H9 (cell line): ENCODE measurements at regions not wholly inside any gene's neighbourhood (a gene's known extent, or its start where the extent isn't known, plus 50 kb on each side); places are given as distances from the start of the nearest gene placed in this dataset.

Experiments used
- DNase-seq: peaks from one replicate; pipeline ENCODE4 v3.0.0-alpha.2; 2017
- H2AFZ ChIP-seq: one replicate; pipeline ENCODE4 v1.6.1; 2013; ENCODE audit warnings: mild to moderate bottlenecking, low read length, control low read depth, moderate library complexity
- H2AK5ac ChIP-seq: 2 replicates; pipeline ENCODE4 v1.6.1; 2013; ENCODE audit warnings: low read length, control low read depth, mixed read lengths; ENCODE audit not compliant: insufficient read length
- H2BK120ac ChIP-seq: one replicate; pipeline ENCODE4 v1.6.1; 2013; ENCODE audit warnings: low read depth, mild to moderate bottlenecking, low read length, control low read depth, inconsistent platforms; ENCODE audit not compliant: poor library complexity, severe bottlenecking
- H2BK12ac ChIP-seq: 2 replicates; pipeline ENCODE4 v1.6.1; 2013; ENCODE audit warnings: low read length, control low read depth, mixed read lengths, low read depth; ENCODE audit not compliant: insufficient read length
- H2BK15ac ChIP-seq: 2 replicates; pipeline ENCODE4 v1.6.1; 2013; ENCODE audit warnings: low read depth, low read length, control low read depth
- H2BK20ac ChIP-seq: one replicate; pipeline ENCODE4 v1.6.1; 2013; ENCODE audit warnings: low read depth, mild to moderate bottlenecking, low read length, control low read depth, inconsistent platforms; ENCODE audit not compliant: poor library complexity, severe bottlenecking
- H2BK5ac ChIP-seq: 2 replicates; pipeline ENCODE4 v1.6.1; 2013; ENCODE audit warnings: low read length, control low read depth, mixed read lengths; ENCODE audit not compliant: insufficient read length
- H3K14ac ChIP-seq: 2 replicates; pipeline ENCODE4 v1.6.1; 2013; ENCODE audit warnings: low read length, control low read depth; ENCODE audit not compliant: insufficient read depth
- H3K18ac ChIP-seq: 2 replicates; pipeline ENCODE4 v1.6.1; 2013; ENCODE audit warnings: low read depth, mild to moderate bottlenecking, mixed read lengths, low read length, control low read depth; ENCODE audit not compliant: insufficient read length
- H3K23ac ChIP-seq: 2 replicates; pipeline ENCODE4 v1.6.1; 2013; ENCODE audit warnings: low read length, control low read depth, mixed read lengths, low read depth; ENCODE audit not compliant: insufficient read length
- H3K23me2 ChIP-seq: 2 replicates; pipeline ENCODE4 v1.6.1; 2013; ENCODE audit warnings: low read depth, mild to moderate bottlenecking, mixed read lengths, low read length, control low read depth; ENCODE audit not compliant: insufficient read length, poor library complexity, severe bottlenecking
- H3K27ac ChIP-seq: 2 replicates; pipeline ENCODE4 v1.5.1; 2013; ENCODE audit warnings: low read length, control low read depth, mixed read lengths, low read depth; ENCODE audit not compliant: insufficient read length
- H3K27me3 ChIP-seq: 2 replicates; pipeline ENCODE4 v1.6.1; 2013; ENCODE audit warnings: low read length, control low read depth, inconsistent platforms; ENCODE audit not compliant: insufficient read depth
- H3K4ac ChIP-seq: 2 replicates; pipeline ENCODE4 v1.6.1; 2013; ENCODE audit warnings: low read depth, mild to moderate bottlenecking, control low read depth, inconsistent platforms, low read length, moderate library complexity
- H3K4me1 ChIP-seq: 2 replicates; pipeline ENCODE4 v1.6.1; 2013; ENCODE audit warnings: low read length, control low read depth, inconsistent platforms; ENCODE audit not compliant: insufficient read depth
- H3K4me2 ChIP-seq: 2 replicates; pipeline ENCODE4 v1.6.1; 2013; ENCODE audit warnings: low read length, control low read depth, mixed read lengths; ENCODE audit not compliant: insufficient read length, insufficient read depth
- H3K56ac ChIP-seq: 2 replicates; pipeline ENCODE4 v1.6.1; 2013; ENCODE audit warnings: low read depth, mild to moderate bottlenecking, mixed read lengths, low read length, control low read depth; ENCODE audit not compliant: insufficient read length
- H3K79me1 ChIP-seq: 2 replicates; pipeline ENCODE4 v1.6.1; 2013; ENCODE audit warnings: low read depth, mild to moderate bottlenecking, moderate library complexity, low read length, control low read depth, inconsistent platforms; ENCODE audit not compliant: insufficient read depth, poor library complexity, severe bottlenecking
- H3K79me2 ChIP-seq: 2 replicates; pipeline ENCODE4 v1.6.1; 2013; ENCODE audit warnings: low read length, control low read depth, inconsistent platforms; ENCODE audit not compliant: insufficient read depth
- H3K9ac ChIP-seq: 2 replicates; pipeline ENCODE4 v1.6.1; 2013; ENCODE audit warnings: low read length, control low read depth, mixed read lengths; ENCODE audit not compliant: insufficient read length; ENCODE audit errors: extremely low read depth
- H3K9me3 ChIP-seq: one replicate; pipeline ENCODE4 v1.6.1; 2013; ENCODE audit warnings: low read depth, low read length, inconsistent platforms; ENCODE audit not compliant: control insufficient read depth
- H3T11ph ChIP-seq: one replicate; pipeline ENCODE4 v1.6.1; 2013; ENCODE audit warnings: mild to moderate bottlenecking, low read length, control low read depth, inconsistent platforms
- H4K20me1 ChIP-seq: one replicate; pipeline ENCODE4 v1.6.1; 2013; ENCODE audit not compliant: control insufficient read depth, insufficient read length, insufficient read depth
- H4K5ac ChIP-seq: 2 replicates; pipeline ENCODE4 v1.6.1; 2013; ENCODE audit warnings: low read depth, mild to moderate bottlenecking, mixed read lengths, low read length, control low read depth; ENCODE audit not compliant: insufficient read length
- H4K8ac ChIP-seq: replicated peaks from 2 replicates; pipeline ENCODE4 v1.6.1; 2013; ENCODE audit warnings: low read length, control low read depth, mixed read lengths, low read depth; ENCODE audit not compliant: insufficient read length
- H4K91ac ChIP-seq: 2 replicates; pipeline ENCODE4 v1.6.1; 2013; ENCODE audit warnings: low read depth, mild to moderate bottlenecking, moderate library complexity, mixed read lengths, low read length, control low read depth; ENCODE audit not compliant: insufficient read length
- H3K27ac Mint-ChIP-seq, 3 experiments: 2 replicates in 2 of 3; 3 replicates in 1 of 3; pipeline ENCODE4 v1.8.0; 2020 to 2021; ENCODE audit warnings: mixed read lengths in 3 of 3, mild to moderate bottlenecking in 1 of 3, moderate library complexity in 1 of 3
- H3K27me3 Mint-ChIP-seq: 2 replicates; pipeline ENCODE4 v1.8.0; 2021; ENCODE audit warnings: low read depth, mild to moderate bottlenecking, moderate library complexity, mixed read lengths
- H3K36me3 Mint-ChIP-seq, 3 experiments: 2 replicates in 2 of 3; 3 replicates in 1 of 3; pipeline ENCODE4 v1.8.0; 2020 to 2021; ENCODE audit warnings: low read depth in 3 of 3, mixed read lengths in 3 of 3; ENCODE audit not compliant: insufficient read depth in 1 of 3
- H3K4me1 Mint-ChIP-seq, 2 experiments: 2 replicates each; pipeline ENCODE4 v1.8.0; 2020; ENCODE audit warnings: mixed read lengths in 2 of 2
- H3K4me3 Mint-ChIP-seq, 2 experiments: 2 replicates in 1 of 2; 3 replicates in 1 of 2; pipeline ENCODE4 v1.8.0; 2020 to 2021; ENCODE audit warnings: mild to moderate bottlenecking in 2 of 2, mixed read lengths in 2 of 2, moderate library complexity in 1 of 2
- H3K9me3 Mint-ChIP-seq, 2 experiments: 2 replicates in 1 of 2; 3 replicates in 1 of 2; pipeline ENCODE4 v1.8.0; 2020; ENCODE audit warnings: mild to moderate bottlenecking in 2 of 2, mixed read lengths in 2 of 2, moderate library complexity in 1 of 2
- CTCF ChIP-seq: fragments of 200-600 bp; sonication (generic); conservative IDR thresholded peaks from 3 replicates; pipeline ENCODE4 v1.8.0; 2021; ENCODE audit warnings: antibody characterized with exemption, mild to moderate bottlenecking
- WGBS: extraction: QIAGEN DNeasy Blood & Tissue Kit; methylation state at CpG from one replicate; pipeline ENCODE4 v1.1.7; 2013; ENCODE audit warnings: missing lambda C conversion rate, low lambda C conversion rate, mixed read lengths; ENCODE audit not compliant: insufficient read length; ENCODE audit errors: extremely low coverage; 5-methylcytosine and 5-hydroxymethylcytosine counted together

- TF ChIP-seq CTCF, result no peak
- H3K4me1 ChIP-seq, result 0 out of 2 replicates have a peak, but pooled peaks cover 3% of the 10 kb centered on the region
- no peak overlapping the region for H3K23ac ChIP-seq
- H2BK12ac ChIP-seq, result no peak overlapping the region
- H2AFZ ChIP-seq, result no peak overlapping the region
- no peak overlapping the region for H2BK15ac ChIP-seq
- H4K91ac ChIP-seq, result no peak overlapping the region
- no peak overlapping the region for H2BK5ac ChIP-seq
- H3K9ac ChIP-seq, result no peak overlapping the region
- no peak overlapping the region for H4K8ac ChIP-seq
- no peak overlapping the region for H2AK5ac ChIP-seq
- no peak for DNase-seq
- no peak overlapping the region for H2BK20ac ChIP-seq
- no peak overlapping the region for H2BK120ac ChIP-seq
- H3K23me2 ChIP-seq, result no peaks in the 10 kb centered on the region
- H3K56ac ChIP-seq, result no peak overlapping the region
- no peak overlapping the region for H3K18ac ChIP-seq
- no peak overlapping the region for H3K4me3 Mint-ChIP-seq
- H4K5ac ChIP-seq, result no peak overlapping the region
- H3K36me3 Mint-ChIP-seq, result peaks cover 0 to 5% (median 2%) of the 10 kb centered on the region in 3 experiments; a peak in 3 of 7 replicates
- H3K79me2 ChIP-seq, result peaks cover 7% of the 10 kb centered on the region; the same call in 1 of the 2 replicates
- H3K4me1 Mint-ChIP-seq, result peaks cover 53 to 56% of the 10 kb centered on the region in 2 experiments
- H4K20me1 ChIP-seq, result no peaks in the 10 kb centered on the region
- no peak overlapping the region for H3K27ac ChIP-seq
- H3K4ac ChIP-seq, result no peak overlapping the region
- H3K27me3 Mint-ChIP-seq, result no peaks in the 10 kb centered on the region
- peaks cover 0 to 2% of the 10 kb centered on the region in 2 experiments; a peak in 1 of 5 replicates for H3K9me3 Mint-ChIP-seq
- no CpG with 5 or more reads among the region's 1 CpG for WGBS
- no peak overlapping the region for H3K4me2 ChIP-seq
- no peaks in the 10 kb centered on the region for H3K79me1 ChIP-seq
- no peaks in the 10 kb centered on the region for H3K9me3 ChIP-seq
- no peak overlapping the region for H3K27ac Mint-ChIP-seq
- no peak overlapping the region for H3T11ph ChIP-seq
- H3K14ac ChIP-seq, result no peak overlapping the region
- no peaks in the 10 kb centered on the region for H3K27me3 ChIP-seq
These were observed 89.6 kb upstream of the HS3ST5 start for GRCh38 chr6:114432400-114432799.
